RPMI8226 (cell line): ENCODE measurements at regions not wholly inside any gene's neighbourhood (a gene's known extent, or its start where the extent isn't known, plus 50 kb on each side); places are given as distances from the start of the nearest gene placed in this dataset.
A peak's percentile ranks its signal among the peaks of the same experiment; 100 is the strongest.

ENCODE experiments used
- DNase-seq: peaks from one replicate; pipeline ENCODE4 v3.0.0-alpha.2; 2015

DNA sequence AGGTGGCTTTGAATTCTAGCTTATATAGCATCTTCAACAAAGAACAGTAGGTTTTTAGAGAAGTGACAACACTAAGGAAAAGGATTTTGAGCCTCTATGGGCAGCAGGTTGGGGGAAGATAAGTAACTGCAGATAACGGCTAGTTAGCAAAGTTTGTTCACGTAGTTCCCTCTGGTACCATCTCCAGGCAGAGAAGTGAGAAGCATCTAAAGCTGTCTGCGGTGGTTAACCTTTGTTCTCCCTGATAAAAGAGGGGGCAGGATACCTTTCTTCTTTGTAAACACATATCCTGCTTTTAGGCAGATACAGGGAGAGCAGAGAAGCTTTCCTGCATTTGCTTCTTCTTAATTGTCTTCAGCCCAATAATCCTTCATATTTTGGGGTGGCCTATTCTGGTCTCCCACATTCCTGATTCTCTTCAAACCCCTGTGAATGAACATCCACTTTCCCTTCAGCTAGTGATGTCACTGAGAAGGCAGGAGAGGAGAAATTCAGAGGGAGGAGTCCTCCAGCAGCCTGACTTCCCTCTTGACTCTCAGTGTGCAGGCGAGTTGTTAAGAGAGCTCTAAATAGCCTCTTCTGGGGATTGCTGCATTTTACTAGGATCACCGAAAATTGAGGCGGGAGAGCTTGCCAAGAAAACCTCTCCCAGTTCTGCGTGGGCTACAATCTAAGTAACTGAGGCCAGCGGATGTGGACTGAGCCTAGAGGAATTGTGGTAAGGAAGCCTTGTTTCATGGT, 393.7 kb upstream of the C2CD4B start:
- no peak for DNase-seq

DNA sequence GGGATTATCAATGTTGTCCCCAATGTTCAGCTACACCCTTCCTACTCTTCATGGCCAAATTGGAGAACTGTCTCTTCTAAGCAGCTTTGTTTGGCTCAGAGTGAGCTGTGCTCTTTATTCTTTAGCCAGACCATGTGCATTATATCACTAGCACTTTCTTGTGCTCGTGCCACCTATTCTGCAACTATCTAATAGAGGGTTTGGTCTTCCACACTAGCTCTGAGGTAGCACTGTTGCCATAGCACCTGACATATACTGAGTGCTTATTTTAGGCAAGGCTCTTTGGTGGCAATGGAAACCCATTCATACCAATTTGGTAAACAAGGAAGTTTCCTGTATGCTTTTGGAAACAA, 394.3 kb upstream of the C2CD4B start:
- no peak for DNase-seq

DNA sequence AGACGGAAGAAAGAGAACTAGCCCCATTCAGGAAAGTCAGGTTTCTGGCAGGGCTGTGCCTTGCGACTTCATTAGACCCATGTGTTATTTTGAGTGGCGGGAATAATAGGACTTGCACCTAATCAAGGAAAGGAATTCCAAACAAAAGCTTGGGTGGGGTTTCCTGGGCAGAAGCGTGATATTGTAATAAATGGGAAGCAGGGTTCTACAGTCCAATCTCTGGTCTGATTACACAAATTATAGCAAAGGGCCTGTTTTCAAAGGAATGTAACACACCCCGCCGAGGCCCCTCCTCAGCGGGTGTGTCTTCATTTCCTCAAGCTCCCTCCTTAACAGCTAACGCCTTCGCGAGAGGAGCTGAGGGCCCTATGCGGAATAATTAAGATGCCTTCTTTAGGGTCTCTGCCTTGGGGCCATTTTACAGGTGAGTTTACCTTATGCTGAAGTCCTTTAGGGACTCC, 396.0 kb upstream of the C2CD4B start:
- DNase-seq: no peak

DNA sequence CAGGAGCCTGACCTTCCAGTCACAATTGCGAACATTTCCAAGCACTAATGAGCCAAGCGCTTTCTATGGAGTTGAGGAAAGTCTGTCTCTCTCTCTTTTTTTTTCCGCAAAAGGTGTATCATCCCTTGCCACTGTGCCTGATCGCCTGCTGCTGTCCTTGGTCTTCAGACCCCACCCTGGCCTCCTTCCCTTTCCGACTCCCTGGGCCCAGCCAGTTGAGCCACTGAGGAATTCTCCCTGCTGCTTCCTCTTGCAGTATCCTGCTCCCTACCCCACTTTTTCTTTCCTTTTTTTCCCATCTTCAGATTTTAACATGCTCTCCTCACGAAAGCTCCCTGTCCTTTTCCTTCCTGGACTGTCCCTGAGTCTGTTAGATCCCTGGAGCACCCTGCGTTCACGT, 396.5 kb upstream of the C2CD4B start:
- no peak for DNase-seq

DNA sequence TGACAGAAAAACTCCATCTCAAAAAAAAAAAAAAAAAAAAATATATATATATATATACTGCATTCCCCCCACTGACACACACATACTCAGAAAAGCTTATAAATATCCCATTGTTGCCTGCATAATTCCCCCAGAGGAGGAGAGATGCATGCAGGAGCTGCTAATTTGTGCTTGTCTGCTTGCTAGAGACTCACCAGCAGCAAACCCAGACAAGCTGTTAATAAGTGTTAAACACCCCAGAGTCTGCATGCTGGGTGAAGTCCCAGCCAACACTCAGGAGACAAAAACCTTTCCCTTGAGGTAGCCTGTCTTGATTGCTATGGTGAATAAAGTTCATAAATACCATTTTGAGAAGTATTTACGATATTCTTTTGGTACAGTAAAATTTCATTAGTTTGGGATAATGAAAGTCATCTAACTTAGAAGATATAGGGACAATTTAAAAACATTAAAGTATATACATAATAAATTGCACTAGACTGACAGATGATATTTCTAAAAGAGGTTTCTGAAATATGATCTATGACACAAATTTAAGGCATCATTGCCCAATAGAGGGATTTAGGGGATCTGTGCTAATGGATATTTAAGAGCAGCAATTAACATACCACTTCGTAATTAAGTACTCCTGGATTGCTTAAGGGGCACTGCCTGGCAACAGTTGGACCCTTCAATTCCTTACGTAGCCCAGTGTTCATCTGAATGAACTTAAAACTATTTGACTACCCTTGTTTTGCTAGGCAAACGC, 400.0 kb upstream of the C2CD4B start:
- no peak for DNase-seq

DNA sequence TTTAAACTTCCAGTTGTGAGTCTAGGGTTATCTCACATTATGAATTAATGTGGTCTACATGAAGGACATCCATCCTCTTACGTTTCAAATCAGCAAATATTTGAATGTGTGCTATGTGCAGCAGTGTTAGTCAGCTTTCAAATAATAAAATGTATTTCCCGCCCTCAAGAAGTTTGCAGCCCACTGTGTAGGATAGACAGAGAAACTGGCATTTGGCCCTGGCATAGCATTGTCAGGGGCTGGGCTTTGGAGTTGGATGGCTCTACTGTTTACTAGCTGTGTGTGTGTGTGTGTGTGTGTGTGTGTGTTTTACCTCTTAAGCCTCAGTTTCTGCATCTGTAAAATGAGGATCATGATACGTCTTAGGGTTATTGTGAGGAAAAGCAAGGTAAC, 400.5 kb upstream of the C2CD4B start:
- no peak for DNase-seq

DNA sequence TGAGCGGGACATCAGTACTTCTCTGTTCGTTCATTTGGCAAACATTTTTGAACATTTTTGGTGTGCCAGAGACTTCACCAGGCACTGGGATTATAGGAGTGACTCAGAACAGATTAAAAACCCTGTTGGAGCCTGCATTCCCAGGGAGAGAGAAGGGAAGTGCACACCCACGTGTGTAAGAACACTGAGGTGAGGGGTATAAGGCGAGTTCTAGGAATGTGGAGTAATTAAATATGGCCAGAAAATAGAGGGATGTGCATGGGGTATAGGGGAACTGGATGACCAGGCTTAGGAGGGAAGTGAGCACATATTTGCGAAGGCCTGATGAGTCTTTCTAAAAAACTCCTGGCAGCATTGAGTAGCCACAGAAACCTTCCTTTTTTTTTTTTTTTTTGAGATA, 401.2 kb upstream of the C2CD4B start:
- no peak for DNase-seq

DNA sequence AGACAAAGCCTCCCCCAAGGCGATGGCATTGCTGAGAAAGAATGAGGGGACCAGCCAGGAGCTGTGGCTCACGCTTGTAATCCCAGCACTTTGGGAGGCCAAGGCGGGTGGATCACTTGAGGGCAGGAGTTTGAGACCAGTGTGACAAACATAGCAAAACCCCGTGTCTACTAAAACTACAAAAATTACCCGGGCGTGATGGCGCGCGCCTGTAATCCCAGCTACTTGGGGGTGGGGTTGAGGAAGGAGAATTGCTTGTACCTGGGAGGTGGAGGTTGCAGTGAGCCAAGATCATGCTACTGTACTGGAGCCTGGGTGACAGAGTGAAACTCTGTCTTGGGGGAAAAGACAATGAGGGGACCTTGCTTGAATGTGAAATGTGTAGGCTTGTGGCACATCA, 402.4 kb upstream of the C2CD4B start:
- no peak for DNase-seq

DNA sequence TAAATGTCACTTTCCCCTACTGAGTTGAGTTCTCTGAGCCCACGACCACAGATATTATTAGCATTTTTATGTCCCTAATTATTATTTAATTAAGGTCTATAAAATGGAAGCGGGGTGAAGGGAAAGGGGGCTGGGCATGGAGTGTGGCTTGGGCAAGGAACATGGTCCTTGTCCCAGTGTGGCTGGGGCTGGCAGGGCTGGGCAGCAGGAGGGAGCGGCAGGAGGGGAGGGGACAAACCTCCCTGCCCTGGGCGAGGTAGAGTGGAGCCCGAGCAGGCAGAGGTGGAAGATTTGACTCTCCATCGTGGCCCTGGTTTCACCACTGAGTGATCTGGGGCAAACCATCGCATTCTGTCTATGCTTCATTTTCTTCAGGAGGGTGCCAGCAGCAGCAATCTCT, 402.9 kb upstream of the C2CD4B start:
- no peak for DNase-seq

DNA sequence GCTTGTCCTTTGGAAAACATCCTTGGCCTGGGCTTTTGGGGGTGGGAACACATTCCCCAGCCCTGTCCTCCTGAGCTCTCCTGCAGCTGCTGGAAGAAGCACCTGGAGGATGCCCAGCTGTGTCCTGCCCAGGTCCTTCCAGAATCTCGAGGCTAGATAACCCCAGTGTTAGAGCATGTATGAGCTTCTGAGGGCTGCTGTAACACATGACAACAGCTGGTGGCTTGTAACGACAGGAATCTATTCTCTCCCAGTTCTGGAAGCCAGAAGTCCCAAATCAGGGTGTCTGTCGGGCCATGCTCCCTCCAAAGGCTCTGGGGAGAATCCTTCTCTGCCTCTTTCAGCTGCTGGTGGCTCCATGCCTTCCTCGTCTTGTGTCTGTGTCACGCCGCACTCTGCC, 403.6 kb upstream of the C2CD4B start:
- no peak for DNase-seq

DNA sequence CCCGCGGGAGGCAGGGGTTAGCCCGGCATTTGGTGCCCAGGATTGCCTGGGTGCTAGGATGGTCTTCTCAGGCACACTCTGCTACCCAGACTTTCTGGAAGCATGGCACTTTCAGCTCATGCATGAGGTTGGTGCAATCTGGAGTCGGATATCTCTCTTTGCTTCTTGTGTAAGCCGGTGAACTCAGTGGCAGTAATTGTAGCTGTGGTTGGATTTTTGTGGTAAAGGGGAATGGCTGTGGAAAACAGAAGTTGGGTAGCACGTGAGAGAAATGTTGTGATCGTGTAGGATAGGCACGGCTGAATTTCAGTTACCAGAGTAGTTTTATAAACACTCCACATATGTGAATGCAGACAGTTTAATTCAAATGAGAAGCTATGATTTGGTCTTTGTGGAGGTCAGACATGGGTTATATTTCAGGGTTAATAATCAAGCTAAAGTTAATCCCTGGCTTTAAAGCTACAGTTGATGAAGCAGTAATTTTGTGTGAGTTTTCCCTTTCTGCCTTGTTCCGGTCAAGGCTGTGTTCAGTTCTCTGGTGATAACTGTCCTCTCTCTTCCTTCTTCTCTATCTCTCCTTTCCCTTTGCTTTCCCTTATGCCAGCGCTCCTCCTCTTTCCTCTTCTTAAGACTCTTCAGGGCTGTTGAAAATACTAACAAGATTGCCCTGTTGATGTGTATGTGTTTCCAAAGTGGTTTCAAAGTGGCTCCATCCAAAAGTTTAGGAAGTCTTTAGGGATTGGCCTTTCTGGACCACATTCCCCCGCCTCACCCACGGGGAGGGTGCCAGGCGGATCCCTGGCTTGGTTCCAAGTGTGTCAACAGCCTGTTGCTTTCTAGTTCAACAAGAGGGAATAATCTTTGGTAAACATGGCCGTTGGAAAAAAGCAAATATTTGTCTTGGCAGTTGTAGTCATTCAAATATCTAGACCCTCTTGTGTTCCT, 404.6 kb upstream of the C2CD4B start:
- DNase-seq: no peak

DNA sequence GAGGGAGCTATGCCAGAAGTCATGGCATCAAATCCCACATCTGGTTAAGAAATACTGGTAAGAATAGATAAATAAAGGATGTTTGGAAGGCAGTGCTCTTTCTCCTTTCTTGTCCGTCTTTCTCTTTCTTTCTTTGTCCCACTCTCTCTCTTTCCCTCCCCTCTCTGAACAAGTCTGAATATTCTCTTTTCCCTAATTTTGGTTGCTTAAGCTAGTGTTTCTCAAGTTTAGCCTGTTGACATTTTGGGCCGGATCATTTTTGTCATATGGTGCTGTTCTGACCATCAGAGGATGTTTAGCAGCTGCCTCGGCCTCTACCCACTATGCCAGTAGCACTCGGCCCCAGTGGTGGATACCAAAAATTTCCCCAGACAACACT, 405.3 kb upstream of the C2CD4B start:
- no peak for DNase-seq

DNA sequence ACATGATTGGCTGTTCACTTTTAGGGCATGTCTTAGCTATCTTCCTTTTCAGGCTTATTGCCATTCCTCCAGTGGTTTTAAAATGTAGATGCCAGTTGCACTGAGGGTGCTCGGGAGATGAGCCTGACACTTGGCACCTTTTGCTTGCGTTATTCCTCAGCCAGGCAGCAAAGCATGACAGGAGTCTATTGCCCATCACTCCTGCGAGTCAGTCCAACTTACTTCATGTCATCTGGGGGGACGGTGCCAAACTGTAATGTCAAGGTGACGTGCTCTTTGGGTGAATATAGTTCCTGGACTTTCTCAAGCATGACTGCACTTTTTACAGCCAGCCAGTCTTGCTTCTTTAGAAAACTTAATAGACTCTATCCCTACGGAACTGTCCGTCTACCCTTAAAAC, 406.0 kb upstream of the C2CD4B start:
- DNase-seq: no peak

DNA sequence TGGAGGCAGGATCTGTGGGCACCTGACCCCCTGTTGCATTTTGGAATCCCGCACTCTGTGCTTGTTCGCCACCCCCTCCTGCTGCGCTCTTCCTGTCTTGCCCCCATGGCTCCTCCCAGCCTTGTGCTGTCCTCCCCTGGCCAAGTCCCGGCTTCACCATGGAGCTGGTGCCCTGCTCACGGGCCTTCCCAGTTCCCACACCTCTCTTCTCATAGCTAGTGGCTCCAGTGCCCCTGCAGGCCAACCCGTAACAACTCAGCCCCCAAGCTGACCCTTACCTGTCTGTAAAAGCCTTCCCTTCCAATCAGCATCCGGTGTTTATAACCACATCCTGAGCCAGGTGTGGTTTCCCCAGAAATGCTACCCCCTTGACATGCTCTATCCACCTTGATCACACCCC, 407.7 kb upstream of the C2CD4B start:
- DNase-seq: peak; percentile 27

DNA sequence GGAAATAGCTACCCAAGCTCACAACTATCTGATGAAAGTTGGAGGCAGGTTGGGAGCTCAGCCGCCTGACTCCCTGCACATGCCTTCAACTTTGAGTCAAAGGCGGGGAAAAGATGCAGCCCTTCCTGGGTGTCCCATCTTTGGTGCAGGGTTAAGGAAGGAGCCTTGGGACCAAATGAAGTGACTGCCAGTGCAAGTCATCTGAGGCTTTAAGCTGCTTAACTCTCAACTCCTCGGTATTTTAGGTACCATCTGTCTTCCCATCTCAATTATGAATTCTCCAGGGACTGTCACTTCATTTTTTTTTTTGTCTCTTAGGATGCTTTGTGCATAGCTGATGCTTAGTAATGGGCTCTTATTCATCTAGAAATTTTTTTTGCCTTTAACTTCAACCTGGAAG, 408.8 kb upstream of the C2CD4B start:
- no peak for DNase-seq

DNA sequence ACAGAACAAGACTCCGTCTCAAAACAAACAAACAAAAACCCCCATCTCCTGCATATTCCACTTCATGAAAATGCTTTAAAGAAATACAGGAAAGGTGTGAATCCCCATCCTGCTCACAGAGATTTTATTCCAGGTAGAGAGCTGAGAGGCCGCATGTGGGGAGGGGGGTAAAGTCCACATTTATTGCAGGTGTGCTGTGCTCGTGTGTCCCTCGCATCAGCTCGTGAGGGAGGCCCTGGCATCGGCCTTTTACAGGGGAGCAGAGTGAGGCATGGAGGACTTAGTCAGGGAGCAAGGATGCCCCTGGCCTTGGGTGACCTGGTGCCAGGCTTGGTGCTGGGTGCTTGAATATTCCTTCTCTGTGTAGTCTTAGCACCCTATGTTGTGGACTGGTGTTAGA, 413.5 kb upstream of the C2CD4B start:
- DNase-seq: no peak

DNA sequence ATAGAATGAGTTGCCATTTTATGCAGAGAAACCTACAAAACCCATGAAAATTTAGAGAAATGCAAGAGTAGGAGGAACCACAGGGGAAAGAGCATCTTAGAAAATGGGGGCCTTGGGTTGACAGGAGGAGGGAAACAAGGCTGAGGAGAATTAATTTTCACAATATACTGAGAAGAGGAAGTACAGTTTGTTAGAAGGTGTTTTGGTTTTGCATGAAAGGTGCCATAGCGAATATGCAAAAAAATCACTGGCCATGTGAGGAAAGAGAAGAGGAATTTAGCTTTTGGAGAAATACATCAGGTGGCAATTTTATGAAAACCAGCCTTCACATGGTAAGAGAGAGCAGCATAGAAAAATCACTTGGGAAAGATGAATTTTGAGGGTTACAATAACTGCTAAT, 413.9 kb upstream of the C2CD4B start:
- DNase-seq: no peak

DNA sequence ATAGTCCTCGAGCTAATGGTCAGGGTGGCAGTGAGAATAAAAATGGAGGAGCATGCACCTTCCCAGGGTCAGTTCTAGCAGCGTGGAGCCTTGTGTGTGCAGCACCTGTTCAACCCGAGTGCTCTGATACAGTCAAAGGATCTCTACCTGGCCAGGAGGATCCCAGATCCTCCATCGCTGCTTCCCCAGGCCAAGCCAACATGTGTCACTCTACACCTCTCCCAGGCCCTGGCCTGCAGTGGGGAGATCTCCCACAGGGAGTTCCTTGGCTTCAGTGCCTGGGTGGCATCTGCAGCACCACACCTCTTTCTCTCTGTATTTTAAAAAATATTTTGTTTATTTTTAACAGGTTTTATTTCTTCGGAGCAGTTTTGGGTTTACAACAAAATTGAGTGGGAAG, 414.8 kb upstream of the C2CD4B start:
- no peak for DNase-seq

DNA sequence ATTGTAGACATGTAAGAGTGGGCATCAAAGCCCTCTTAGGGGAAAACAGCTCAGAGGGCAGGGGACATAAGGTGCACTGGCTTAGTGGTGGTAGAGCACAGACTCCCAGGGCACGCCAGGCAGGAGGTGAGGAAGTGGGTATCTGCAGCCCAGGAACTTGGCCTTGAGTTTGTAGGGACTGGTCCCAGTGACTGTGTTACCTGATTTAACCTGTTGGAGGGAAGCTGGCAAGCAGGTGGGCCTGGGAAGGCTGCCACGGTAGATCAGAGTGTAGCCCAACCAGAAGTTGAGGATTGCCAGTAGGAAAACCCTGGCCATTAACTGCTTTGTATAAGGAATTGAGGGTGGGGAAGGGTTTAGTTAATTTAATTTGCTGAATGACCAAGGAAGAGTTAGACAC, 417.5 kb upstream of the C2CD4B start:
- DNase-seq: no peak

DNA sequence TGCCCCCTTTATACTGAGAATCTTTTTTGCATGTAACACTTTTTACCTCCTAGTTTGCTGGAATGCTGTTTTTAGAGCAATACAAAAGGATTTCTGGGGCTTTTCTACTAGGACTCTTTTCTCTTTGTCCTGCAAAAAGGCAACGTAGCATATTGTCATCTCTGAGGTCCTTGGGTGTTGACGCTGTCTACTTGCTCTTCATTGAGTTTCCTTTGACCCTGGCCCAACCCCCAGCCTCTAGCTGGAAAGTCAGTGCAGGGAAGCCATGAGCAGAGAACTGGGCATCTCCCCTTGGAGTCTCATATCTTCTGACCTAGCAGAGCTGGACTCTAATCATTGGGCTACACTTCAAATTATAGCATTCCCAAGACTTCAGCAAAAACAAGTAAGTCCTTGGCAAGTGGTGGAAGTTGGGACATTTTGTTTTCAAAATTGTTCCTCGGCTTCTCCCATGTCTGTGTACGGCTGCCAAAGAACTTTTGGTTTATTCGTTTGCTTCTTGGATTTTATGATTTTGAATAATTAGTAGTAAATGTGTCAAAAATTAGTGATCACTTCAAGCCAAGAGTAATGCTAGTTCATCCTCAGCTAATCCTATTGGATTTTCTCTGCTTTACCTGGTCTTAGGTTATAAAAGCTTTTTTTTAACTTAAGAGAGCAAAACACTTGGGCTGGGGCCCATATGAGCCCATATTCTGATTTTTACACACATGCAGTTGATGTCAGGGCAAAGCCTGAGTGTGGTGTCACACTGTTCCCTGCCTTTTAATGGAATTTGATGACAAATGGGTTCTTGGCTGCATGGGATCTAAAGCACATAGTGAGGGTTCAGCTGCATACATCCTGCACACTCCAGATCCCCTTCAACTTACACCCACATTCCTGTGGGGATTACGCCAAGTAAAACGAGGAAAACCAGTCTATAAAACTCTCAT, 419.5 kb upstream of the C2CD4B start:
- no peak for DNase-seq

DNA sequence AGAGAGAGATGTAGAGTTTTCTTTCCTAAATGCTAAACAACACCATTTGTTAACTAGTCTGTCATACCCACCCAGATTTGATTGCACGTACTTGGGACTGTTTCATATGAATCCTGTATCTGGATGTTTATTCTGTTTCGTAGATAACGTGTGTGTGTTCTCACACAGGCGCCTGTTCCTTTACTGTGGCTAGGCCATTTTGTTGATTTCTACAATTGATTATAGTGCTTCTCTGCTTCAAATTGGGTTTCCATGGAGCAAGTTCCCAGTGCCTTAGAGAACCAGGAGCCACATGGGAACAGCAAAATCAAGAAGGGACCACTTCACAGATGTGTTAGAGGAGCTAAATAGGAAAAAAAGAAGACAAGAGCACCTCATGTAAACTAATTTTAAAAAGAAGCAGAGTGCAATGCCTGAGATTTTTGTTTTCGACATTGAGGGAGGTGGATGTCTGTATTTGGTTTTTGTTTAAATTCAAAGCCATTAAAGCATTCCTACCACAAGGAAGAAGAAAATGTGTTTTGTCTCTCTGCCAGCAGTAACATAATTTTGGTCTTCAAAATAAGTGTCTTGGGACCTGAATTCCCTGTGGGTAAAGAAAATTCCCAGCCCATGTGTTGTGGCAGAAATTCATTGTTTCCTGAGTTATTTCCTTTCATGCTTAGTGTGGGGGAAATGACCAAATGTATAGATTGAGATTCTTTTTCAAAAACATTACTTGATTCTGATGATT, 424.0 kb upstream of the C2CD4B start:
- DNase-seq: no peak
